Effector memory CD8-positive, alpha-beta T cell (primary cell): ENCODE measurements at regions not wholly inside any gene's neighbourhood (a gene's known extent, or its start where the extent isn't known, plus 50 kb on each side); places are given as distances from the start of the nearest gene placed in this dataset.

Source experiments
- ATAC-seq: fragments of 150-1000 bp; cut with Tn5 transposase; replicated peaks from 2 replicates; pipeline ENCODE4 v1.10.0; 2021; ENCODE audit warnings: mild to moderate bottlenecking, moderate library complexity
- DNase-seq, 3 experiments: peaks; one replicate each; pipeline ENCODE4 v3.0.0; 2021
- H3K27ac Mint-ChIP-seq, 2 donors: one replicate each; pipeline ENCODE4 v1.8.0; 2022; ENCODE audit warnings: mild to moderate bottlenecking in 2 of 2, mixed read lengths in 2 of 2, moderate library complexity in 2 of 2
- H3K27me3 Mint-ChIP-seq, 2 donors: one replicate each; pipeline ENCODE4 v1.8.0; 2022; ENCODE audit warnings: mixed read lengths in 2 of 2
- H3K36me3 Mint-ChIP-seq: one replicate; pipeline ENCODE4 v1.8.0; 2022; ENCODE audit warnings: mild to moderate bottlenecking, moderate library complexity, mixed read lengths; ENCODE audit not compliant: insufficient read depth
- H3K4me1 Mint-ChIP-seq, 2 donors: one replicate each; pipeline ENCODE4 v1.8.0; 2022; ENCODE audit warnings: low read depth in 2 of 2, mixed read lengths in 2 of 2
- H3K4me3 Mint-ChIP-seq, 2 donors: one replicate each; pipeline ENCODE4 v1.8.0; 2022; ENCODE audit warnings: mild to moderate bottlenecking in 2 of 2, mixed read lengths in 2 of 2, moderate library complexity in 2 of 2
- H3K9me3 Mint-ChIP-seq, 2 donors: one replicate each; pipeline ENCODE4 v1.8.0; 2022; ENCODE audit warnings: mixed read lengths in 2 of 2

DNA sequence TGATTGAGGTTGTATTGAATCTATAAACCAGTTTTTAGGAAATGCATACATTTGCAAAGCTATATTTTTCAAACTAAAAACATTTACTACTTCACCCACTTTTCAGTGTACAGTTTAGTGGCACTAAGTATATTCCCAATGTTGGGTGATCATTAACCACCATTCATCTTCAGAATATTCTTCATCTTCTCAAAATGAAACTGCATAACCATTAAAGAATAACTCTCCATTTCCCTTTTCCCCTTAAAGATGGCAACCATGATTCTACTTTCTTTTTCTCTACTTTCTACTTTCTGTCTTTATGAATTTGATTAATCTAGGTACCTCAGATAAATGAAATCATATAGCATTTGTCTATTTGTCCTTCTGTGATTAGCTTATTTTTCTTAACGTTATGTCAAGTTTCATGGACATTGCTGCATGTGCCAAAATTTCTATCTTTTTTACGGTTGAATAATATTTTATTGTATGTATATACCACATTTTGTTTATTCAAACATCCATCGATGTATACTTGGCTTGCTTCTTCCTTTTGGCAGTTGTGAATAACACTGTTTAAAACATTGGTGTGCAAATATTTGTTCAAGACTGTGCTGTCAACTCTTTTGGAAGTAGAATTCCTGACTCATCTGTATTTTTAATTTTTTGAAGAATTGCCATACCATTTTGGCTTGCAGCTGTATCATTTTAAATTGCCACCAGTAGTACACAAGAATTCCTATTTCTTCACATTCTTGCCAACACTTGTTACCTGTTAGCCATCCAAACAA is 104.9 kb downstream of the RPRM start:
- ATAC-seq = no peak
- H3K36me3 Mint-ChIP-seq = no peaks in the 10 kb centered on the region
- no peak overlapping the region for H3K4me3 Mint-ChIP-seq
- no peaks in the 10 kb centered on the region for H3K4me1 Mint-ChIP-seq
- H3K9me3 Mint-ChIP-seq = peaks cover 0 to 6% of the 10 kb centered on the region in 2 donors
- H3K27ac Mint-ChIP-seq = no peak overlapping the region
- DNase-seq = no peak
- no peaks in the 10 kb centered on the region for H3K27me3 Mint-ChIP-seq

DNA sequence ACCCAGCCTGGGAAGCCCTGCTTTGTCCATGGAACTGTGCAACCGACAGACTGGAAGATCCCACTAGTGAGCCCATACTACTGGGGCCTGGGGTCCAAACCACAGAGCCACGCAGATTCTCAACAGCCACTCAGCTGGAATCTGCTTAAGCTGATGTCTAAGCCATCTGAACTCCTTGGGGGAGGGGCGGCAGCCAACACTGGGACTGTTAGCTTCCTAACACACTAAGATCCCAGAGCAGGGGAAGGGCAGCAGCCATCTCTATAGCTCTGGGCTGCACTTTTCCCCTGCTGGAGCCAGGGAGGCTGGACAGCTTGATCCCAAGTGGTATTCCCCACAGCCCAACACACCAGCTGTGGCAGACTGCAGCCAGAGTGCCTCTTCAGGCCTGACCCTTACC is 118.3 kb downstream of the RPRM start:
- H3K27me3 Mint-ChIP-seq = no peaks in the 10 kb centered on the region
- peaks cover 4 to 8% of the 10 kb centered on the region in 2 donors for H3K9me3 Mint-ChIP-seq
- H3K36me3 Mint-ChIP-seq = no peaks in the 10 kb centered on the region
- no peak for ATAC-seq
- DNase-seq = no peak
- H3K4me3 Mint-ChIP-seq = no peak overlapping the region
- H3K4me1 Mint-ChIP-seq = no peaks in the 10 kb centered on the region
- H3K27ac Mint-ChIP-seq = no peak overlapping the region

DNA sequence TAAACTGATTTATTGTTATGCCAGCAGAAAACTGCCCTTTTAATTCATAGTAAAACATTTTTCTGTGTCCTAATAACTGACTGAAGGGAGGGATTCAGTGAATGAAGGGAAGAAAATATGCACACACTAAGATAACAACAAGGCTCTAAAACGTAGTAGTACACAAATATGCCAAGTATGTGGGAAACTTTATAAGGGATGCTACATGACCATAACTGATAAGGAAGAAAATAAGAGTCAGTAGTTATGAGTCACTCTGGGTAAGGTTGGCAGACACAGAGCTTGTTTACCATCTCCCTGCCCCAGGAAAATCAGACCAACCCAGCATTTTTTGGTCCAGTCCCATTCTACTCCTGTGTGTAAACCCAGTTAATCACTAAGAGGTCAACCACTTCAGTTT is 124.2 kb downstream of the RPRM start:
- H3K9me3 Mint-ChIP-seq = peaks cover 3 to 7% of the 10 kb centered on the region in 2 donors
- H3K27ac Mint-ChIP-seq = no peak overlapping the region
- ATAC-seq = no peak
- H3K4me1 Mint-ChIP-seq = no peaks in the 10 kb centered on the region
- no peaks in the 10 kb centered on the region for H3K36me3 Mint-ChIP-seq
- no peak for DNase-seq
- no peaks in the 10 kb centered on the region for H3K27me3 Mint-ChIP-seq
- H3K4me3 Mint-ChIP-seq = no peak overlapping the region

DNA sequence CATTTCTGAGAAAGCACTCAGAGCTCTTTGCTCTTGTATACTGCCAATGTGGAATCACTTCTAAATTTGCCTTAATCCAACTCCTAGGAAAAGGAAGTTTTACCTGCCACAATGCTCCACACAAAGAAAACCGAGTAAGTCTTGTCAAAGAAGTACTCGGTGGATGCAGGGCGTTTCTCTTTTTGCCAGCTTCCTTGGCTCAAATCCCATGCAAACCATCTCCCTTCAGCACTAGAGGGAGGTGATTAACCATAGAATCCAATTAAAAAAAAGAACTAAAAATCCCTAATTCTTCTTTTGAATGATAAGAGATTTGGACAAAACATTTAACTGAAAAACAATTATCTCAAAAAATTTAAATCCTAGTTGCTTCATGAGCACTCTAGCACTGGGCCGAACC is 129.0 kb downstream of the RPRM start:
- Mint-ChIP-seq H3K4me3 (no peak overlapping the region), H3K9me3 (peaks cover 4 to 7% of the 10 kb centered on the region in 2 donors), H3K27ac (no peak overlapping the region), H3K4me1 (no peaks in the 10 kb centered on the region), H3K36me3 (no peaks in the 10 kb centered on the region), H3K27me3 (no peaks in the 10 kb centered on the region)
- DNase-seq (no peak), ATAC-seq (no peak)

DNA sequence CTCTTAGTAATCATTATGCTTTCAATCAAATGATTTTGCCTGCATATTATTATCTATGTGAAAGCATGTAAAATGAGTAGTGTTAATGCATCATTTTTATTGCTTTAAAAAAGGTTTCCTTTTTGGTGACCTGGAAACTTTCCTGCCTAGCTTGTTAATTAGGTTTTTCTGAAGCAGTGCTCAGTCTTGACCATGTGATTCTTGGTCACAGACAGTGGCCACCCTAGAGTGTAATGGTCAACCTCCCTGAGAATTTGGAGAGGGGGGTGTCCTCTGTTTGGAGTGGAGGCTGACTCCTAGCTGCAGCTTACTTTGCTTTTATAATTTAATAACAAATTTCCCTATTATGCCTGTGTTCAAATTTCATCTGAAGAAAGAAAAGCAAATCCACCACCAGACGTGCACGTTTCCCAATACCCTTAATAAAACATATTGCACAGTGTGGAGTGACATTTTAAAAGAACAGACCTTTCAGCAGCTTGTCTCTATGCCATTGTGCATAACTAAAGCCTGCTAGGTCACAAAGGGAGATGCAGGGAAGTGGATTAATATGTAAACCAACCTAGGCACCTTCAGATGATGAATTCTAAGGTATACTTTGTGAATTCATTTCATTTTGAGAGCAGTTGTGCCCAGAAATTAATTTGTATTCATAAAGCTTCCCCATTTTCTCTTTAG is 130.6 kb downstream of the RPRM start:
- no peaks in the 10 kb centered on the region for H3K36me3 Mint-ChIP-seq
- DNase-seq (no peak), ATAC-seq (no peak)
- no peak overlapping the region for H3K4me3 Mint-ChIP-seq
- no peaks in the 10 kb centered on the region for H3K27me3 Mint-ChIP-seq
- no peak overlapping the region for H3K27ac Mint-ChIP-seq
- no peaks in the 10 kb centered on the region for H3K4me1 Mint-ChIP-seq
- H3K9me3 Mint-ChIP-seq = peaks cover 4 to 7% of the 10 kb centered on the region in 2 donors

DNA sequence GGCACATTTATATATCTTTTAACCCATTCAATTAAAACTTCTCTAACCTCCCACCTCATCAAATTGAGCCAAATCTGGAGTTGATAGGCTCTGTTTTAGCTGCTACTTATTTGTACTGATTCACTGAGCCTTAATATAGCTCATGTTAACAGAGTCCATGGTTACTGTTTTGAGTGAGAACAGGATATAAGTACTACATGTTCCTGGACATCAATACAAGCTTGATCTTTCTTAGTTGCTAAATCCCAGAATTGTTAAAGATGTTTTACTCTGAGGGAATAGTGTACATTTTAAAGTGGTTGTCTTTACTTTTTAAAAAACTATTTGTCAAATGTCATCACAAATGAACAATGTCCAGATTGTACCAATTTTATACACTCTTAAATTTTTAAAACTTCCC is 157.7 kb downstream of the RPRM start:
- Mint-ChIP-seq H3K27ac (no peak overlapping the region), H3K27me3 (no peaks in the 10 kb centered on the region), H3K4me1 (no peaks in the 10 kb centered on the region), H3K9me3 (peaks cover 0 to 5% of the 10 kb centered on the region in 2 donors), H3K36me3 (no peaks in the 10 kb centered on the region), H3K4me3 (no peak overlapping the region)
- no peak for DNase-seq
- no peak for ATAC-seq

DNA sequence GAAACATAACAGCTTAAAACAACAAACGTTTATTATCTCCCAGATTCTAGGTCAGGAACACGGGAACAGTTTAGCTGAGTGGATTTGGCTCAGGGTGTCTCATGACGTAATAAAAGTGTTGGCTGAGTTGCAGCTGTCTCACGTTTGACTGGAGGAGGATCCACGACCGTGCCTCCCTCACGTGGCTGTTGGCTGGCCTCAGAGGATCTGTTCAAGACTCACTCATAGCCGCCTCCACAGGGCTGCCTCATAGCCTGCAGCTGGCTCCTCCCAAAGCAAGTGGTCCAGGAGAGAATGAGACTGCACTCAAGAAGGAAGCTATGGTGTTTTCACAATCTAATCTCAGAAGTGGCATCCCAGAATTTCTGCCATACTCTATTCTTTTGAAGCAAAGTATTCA is 167.1 kb downstream of the RPRM start:
- no peaks in the 10 kb centered on the region for H3K4me1 Mint-ChIP-seq
- ATAC-seq (no peak), DNase-seq (no peak)
- H3K4me3 Mint-ChIP-seq = no peak overlapping the region
- H3K36me3 Mint-ChIP-seq = no peaks in the 10 kb centered on the region
- peaks cover 1 to 8% of the 10 kb centered on the region in 2 donors for H3K9me3 Mint-ChIP-seq
- no peak overlapping the region for H3K27ac Mint-ChIP-seq
- H3K27me3 Mint-ChIP-seq = no peaks in the 10 kb centered on the region

DNA sequence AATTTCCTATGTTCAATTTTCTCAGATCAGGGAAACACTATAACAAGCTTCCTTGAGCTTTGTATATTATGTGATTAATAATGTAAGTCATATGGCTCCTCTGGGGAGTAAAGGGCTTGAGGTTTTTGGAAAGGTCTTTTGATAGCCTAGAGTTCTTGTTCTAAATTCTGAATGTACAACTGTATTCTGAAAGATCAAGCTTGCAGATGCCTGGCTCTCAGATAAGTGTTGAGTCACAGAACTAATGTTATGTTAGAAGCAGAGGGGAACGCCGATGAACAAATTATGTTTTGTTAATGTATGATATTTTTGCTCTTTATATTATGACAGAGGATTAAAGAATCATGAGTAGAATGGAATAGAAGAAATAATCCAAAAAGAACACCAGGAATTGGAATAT is 170.1 kb downstream of the RPRM start:
- no peak for ATAC-seq
- no peak overlapping the region for H3K4me3 Mint-ChIP-seq
- H3K27me3 Mint-ChIP-seq = no peaks in the 10 kb centered on the region
- H3K9me3 Mint-ChIP-seq = peaks cover 0 to 1% of the 10 kb centered on the region in 2 donors
- DNase-seq = no peak
- no peaks in the 10 kb centered on the region for H3K36me3 Mint-ChIP-seq
- no peak overlapping the region for H3K27ac Mint-ChIP-seq
- H3K4me1 Mint-ChIP-seq = no peaks in the 10 kb centered on the region

DNA sequence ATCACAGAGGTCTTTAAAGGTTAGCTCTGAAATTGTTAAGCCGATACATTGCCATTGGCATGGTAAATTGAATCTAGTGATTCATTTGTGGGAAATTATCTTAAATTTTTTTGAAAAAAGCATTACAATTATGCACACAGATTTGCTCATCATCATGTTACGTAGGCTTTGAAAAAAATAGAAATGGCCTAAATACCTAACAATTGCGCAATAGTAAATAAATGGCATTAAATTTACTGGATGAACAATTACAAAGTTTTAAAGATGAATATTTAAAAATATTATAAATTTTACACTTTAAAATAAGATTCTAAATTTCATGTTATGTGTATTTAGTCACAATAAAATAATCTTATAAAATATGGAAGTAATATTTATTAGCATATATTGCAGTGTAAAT is 171.3 kb downstream of the RPRM start:
- no peaks in the 10 kb centered on the region for H3K36me3 Mint-ChIP-seq
- no peak for ATAC-seq
- DNase-seq = no peak
- H3K27ac Mint-ChIP-seq = no peak overlapping the region
- no peak overlapping the region for H3K4me3 Mint-ChIP-seq
- peaks cover 0 to 1% of the 10 kb centered on the region in 2 donors for H3K9me3 Mint-ChIP-seq
- H3K4me1 Mint-ChIP-seq = no peaks in the 10 kb centered on the region
- no peaks in the 10 kb centered on the region for H3K27me3 Mint-ChIP-seq

DNA sequence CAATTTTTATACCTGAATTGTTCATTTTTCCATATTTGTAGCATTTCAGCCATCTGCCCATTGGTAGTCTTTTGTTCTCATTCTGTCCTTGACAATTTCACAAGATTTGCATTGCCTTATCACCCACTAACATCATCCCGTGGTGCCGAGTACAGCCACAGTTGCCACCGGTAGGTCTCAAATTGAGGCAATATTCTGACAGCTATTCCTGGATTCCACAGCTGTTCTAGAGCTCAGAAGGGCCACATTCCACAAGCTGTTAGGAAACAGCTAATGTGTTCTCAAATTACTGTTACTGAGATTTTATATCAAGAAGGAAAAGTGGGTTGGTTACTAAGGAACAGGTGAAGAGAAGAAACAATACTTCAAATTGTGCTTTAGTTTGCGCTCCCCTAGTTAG is 178.8 kb downstream of the RPRM start:
- Mint-ChIP-seq H3K9me3 (peaks cover 0 to 4% of the 10 kb centered on the region in 2 donors), H3K36me3 (no peaks in the 10 kb centered on the region), H3K27me3 (no peaks in the 10 kb centered on the region), H3K4me3 (no peak overlapping the region), H3K4me1 (no peaks in the 10 kb centered on the region), H3K27ac (no peak overlapping the region)
- DNase-seq = no peak
- ATAC-seq = no peak

DNA sequence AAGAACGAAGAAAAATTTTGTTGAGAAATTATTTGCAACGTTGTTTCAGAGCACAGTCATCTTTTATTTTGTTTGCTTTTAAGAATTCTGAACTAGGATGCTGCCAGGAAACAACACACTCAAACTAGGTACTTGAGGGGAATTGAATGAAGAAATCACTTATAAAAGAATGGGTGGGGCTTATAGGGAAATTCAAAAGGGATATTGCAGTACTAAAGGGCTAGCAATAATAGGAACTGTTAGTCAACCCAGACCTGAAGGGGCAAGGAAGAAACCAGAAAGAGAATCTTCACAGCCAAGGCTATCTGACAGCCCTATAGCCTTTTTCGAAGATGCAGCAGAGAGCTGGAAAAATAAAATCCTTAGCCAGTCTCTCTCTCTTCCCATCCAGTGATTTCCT is 179.3 kb downstream of the RPRM start:
- Mint-ChIP-seq H3K4me1 (no peaks in the 10 kb centered on the region), H3K36me3 (no peaks in the 10 kb centered on the region), H3K4me3 (no peak overlapping the region), H3K27ac (no peak overlapping the region), H3K27me3 (no peaks in the 10 kb centered on the region), H3K9me3 (peaks cover 0 to 4% of the 10 kb centered on the region in 2 donors)
- DNase-seq (no peak), ATAC-seq (no peak)

DNA sequence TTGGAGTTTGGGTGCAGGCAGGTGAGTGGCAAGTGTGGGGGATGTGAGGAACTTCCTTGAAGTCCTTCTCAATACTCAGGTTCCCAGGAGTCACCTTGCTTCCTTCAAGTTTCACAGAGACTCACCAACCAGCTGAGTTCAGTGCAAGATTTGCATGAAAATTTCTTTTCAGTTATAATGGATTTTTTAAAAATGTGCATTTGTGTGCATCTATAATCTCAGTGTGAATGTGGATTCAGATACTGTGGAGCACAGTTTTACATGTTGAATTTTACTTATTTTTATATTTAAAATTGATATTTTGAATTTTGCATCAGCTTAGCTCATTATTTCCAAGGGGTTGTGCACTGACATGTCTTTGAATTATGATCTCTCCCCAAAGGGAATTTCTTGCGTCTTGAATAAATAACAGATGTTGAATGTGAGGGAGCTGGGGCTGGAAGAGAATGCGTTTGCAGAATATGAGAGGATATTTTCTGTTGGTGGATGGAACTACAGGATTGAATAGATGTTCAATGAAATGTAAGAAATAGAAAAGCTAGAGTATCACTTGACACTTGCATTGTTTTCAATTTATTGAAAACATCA is 184.3 kb downstream of the RPRM start:
- no peak overlapping the region for H3K4me3 Mint-ChIP-seq
- no peaks in the 10 kb centered on the region for H3K9me3 Mint-ChIP-seq
- H3K4me1 Mint-ChIP-seq = no peaks in the 10 kb centered on the region
- H3K27me3 Mint-ChIP-seq = no peaks in the 10 kb centered on the region
- H3K36me3 Mint-ChIP-seq = no peaks in the 10 kb centered on the region
- ATAC-seq = no peak
- no peak for DNase-seq
- H3K27ac Mint-ChIP-seq = no peak overlapping the region

DNA sequence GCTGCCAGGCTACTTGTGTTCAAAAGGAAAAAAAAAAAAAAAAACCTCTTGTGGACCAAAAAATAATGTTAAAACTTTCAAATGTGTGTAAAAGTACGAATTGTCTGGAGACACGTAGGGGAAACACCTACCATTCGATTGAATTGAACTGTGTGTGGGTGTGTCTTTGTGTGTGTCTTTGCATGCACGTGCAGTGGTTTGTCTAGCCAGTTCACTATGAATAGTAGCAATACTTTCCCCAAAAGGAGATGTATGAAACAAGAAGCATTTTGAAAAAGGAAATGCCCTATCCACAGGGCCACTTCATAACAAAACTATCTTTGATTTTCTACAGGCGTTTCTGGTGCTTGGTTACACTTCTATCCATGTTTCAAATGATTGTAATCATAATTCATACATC is 186.8 kb downstream of the RPRM start:
- Mint-ChIP-seq H3K27me3 (peaks cover 0 to 8% of the 10 kb centered on the region in 2 donors), H3K9me3 (no peaks in the 10 kb centered on the region), H3K36me3 (no peaks in the 10 kb centered on the region), H3K4me3 (no peak overlapping the region), H3K4me1 (peaks cover 0 to 4% of the 10 kb centered on the region in 2 donors), H3K27ac (no peak overlapping the region)
- ATAC-seq = no peak
- no peak for DNase-seq
